Thyroid gland (tissue), 4 donors: ENCODE measurements at regions not wholly inside any gene's neighbourhood (a gene's known extent, or its start where the extent isn't known, plus 50 kb on each side); places are given as distances from the start of the nearest gene placed in this dataset.

Source experiments
- DNase-seq, 2 donors: peaks; one replicate each; pipeline ENCODE4 v3.0.0-alpha.2; 2019
- H3K27ac ChIP-seq, 3 donors: fragments of 200-600 bp; sonication (generic); 1 replicate in 2 of 3; 2 replicates in 1 of 3; pipeline ENCODE4 v1.5.1; 2016 to 2019; ENCODE audit warnings: mild to moderate bottlenecking in 1 of 3, moderate library complexity in 1 of 3
- H3K27me3 ChIP-seq: fragments of 200-600 bp; sonication (generic); one replicate; pipeline ENCODE4 v1.5.1; 2019
- H3K36me3 ChIP-seq, 2 donors: fragments of 200-600 bp; sonication (generic); one replicate each; pipeline ENCODE4 v1.5.1; 2016 to 2019
- H3K4me1 ChIP-seq, 2 donors: fragments of 200-600 bp; sonication (generic); one replicate each; pipeline ENCODE4 v1.5.1; 2017 to 2019
- H3K4me3 ChIP-seq, 3 donors: fragments of 200-600 bp; sonication (generic); replicated peaks in 1 of 3; 1 replicate in 2 of 3; 2 replicates in 1 of 3; pipeline ENCODE4 v1.5.1; 2016; ENCODE audit warnings: mild to moderate bottlenecking in 1 of 3
- H3K9me3 ChIP-seq: fragments of 200-600 bp; sonication (generic); one replicate; pipeline ENCODE4 v1.5.1; 2017
- CTCF ChIP-seq, 6 experiments: fragments of 200-600 bp in 3 of 6; fragments of 450-650 bp in 3 of 6; sonication (generic) in 3 of 6; IDR thresholded peaks; one replicate each; pipeline ENCODE4 v1.5.1; 2016 to 2019; ENCODE audit warnings: antibody characterized with exemption in 6 of 6, mild to moderate bottlenecking in 2 of 6, inconsistent platforms in 1 of 6, moderate library complexity in 1 of 6
- POLR2A ChIP-seq, 2 donors: fragments of 450-650 bp; IDR thresholded peaks; one replicate each; pipeline ENCODE4 v1.6.1; 2017; ENCODE audit warnings: antibody characterized with exemption in 2 of 2, mild to moderate bottlenecking in 2 of 2, moderate library complexity in 1 of 2
- WGBS, 2 donors: methylation state at CpG; one replicate each; pipeline ENCODE4 v1.1.5; 2017; 5-methylcytosine and 5-hydroxymethylcytosine counted together
- intact Hi-C: fragments of 100-400 bp; cut with DNase I; formaldehyde crosslinking; loops from one replicate; pipeline ENCODE4 v1.15.1; 2023

- Histone ChIP-seq H3K9me3 (no peaks in the 10 kb centered on the region), H3K4me3 (no peak overlapping the region), H3K4me1 (no peaks in the 10 kb centered on the region), H3K36me3 (no peaks in the 10 kb centered on the region), H3K27ac (no peak overlapping the region), H3K27me3 (no peaks in the 10 kb centered on the region)
- intact Hi-C loops: no loop called here
- 87 to 89% methylated on average over 2 of the region's 2 CpGs for WGBS, 2 donors
- TF ChIP-seq CTCF (IDR thresholded peaks at IDR 0.05) (no peak), POLR2A (IDR thresholded peaks at IDR 0.05) (no peak)
- no peak for DNase-seq
These were observed 173.6 kb upstream of the DYNLRB2 start for GRCh38 chr16:80367037-80367658.

GRCh38 chr16:80366023-80366422, 174.8 kb upstream of the DYNLRB2 start:
- TF ChIP-seq POLR2A (IDR thresholded peaks at IDR 0.05): no peak
- TF ChIP-seq CTCF (IDR thresholded peaks at IDR 0.05): no peak
- 97% methylated on average over 10 of the region's 10 CpGs for WGBS, 2 donors
- DNase-seq: no peak

GRCh38 chr16:80362816-80363215, 178.0 kb upstream of the DYNLRB2 start:
- WGBS, 2 donors: 97% methylated on average over 3 of the region's 3 CpGs
- intact Hi-C loops: no loop called here
- TF ChIP-seq POLR2A (IDR thresholded peaks at IDR 0.05): no peak
- no peak for TF ChIP-seq CTCF (IDR thresholded peaks at IDR 0.05)
- no peak overlapping the region for H3K4me3 ChIP-seq
- no peaks in the 10 kb centered on the region for H3K9me3 ChIP-seq
- H3K27ac ChIP-seq: no peak overlapping the region
- H3K4me1 ChIP-seq: no peaks in the 10 kb centered on the region
- no peak for DNase-seq
- H3K27me3 ChIP-seq: no peaks in the 10 kb centered on the region
- no peaks in the 10 kb centered on the region for H3K36me3 ChIP-seq

More at GRCh38 chr16:80366023-80366422, 174.8 kb upstream of the DYNLRB2 start:
- H3K4me1 ChIP-seq: no peaks in the 10 kb centered on the region
- intact Hi-C loops: no loop called here
- H3K9me3 ChIP-seq: no peaks in the 10 kb centered on the region
- no peaks in the 10 kb centered on the region for H3K27me3 ChIP-seq
- H3K27ac ChIP-seq: no peak overlapping the region
- no peak overlapping the region for H3K4me3 ChIP-seq
- H3K36me3 ChIP-seq: no peaks in the 10 kb centered on the region

- H3K9me3 ChIP-seq: no peaks in the 10 kb centered on the region
- DNase-seq: no peak
- H3K4me3 ChIP-seq: no peak overlapping the region
- H3K4me1 ChIP-seq: no peaks in the 10 kb centered on the region
- 89 to 94% methylated on average over 9 of the region's 9 CpGs for WGBS, 2 donors
- TF ChIP-seq POLR2A (IDR thresholded peaks at IDR 0.05) (no peak), CTCF (IDR thresholded peaks at IDR 0.05) (no peak)
- no peaks in the 10 kb centered on the region for H3K36me3 ChIP-seq
- no peak overlapping the region for H3K27ac ChIP-seq
- intact Hi-C loops: no loop called here
- no peaks in the 10 kb centered on the region for H3K27me3 ChIP-seq
These were observed 184.4 kb upstream of the DYNLRB2 start for GRCh38 chr16:80356365-80356764.

- 87 to 93% methylated on average over 1 of the region's 1 CpG for WGBS, 2 donors
- TF ChIP-seq POLR2A (IDR thresholded peaks at IDR 0.05): no peak
- TF ChIP-seq CTCF (IDR thresholded peaks at IDR 0.05): no peak
- intact Hi-C loops: no loop called here
These were observed 185.5 kb upstream of the DYNLRB2 start for GRCh38 chr16:80355335-80355734.

More at GRCh38 chr16:80355335-80355734, 185.5 kb upstream of the DYNLRB2 start:
- H3K27me3 ChIP-seq: no peaks in the 10 kb centered on the region
- H3K4me1 ChIP-seq: no peaks in the 10 kb centered on the region
- H3K36me3 ChIP-seq: no peaks in the 10 kb centered on the region
- H3K4me3 ChIP-seq: no peak overlapping the region
- no peaks in the 10 kb centered on the region for H3K9me3 ChIP-seq
- DNase-seq: no peak
- H3K27ac ChIP-seq: no peak overlapping the region
